OCI-LY1 (cell line): ENCODE measurements at regions not wholly inside any gene's neighbourhood (a gene's known extent, or its start where the extent isn't known, plus 50 kb on each side); places are given as distances from the start of the nearest gene placed in this dataset.

Experiments
- EZH2 ChIP-seq: fragments of 200-600 bp; sonication (generic), shearing (Covaris generic); IDR thresholded peaks from 2 replicates; pipeline ENCODE4 v1.8.0; 2017; ENCODE audit warnings: borderline replicate concordance, mixed run types, mild to moderate bottlenecking, antibody characterized with exemption, low read length, moderate library complexity, mixed read lengths
- TF ChIP-seq, protein P1 (sequence below): fragments of 200-600 bp; sonication (generic), shearing (Covaris generic); IDR thresholded peaks from 2 replicates; pipeline ENCODE4 v1.5.1; 2017; ENCODE audit warnings: mild to moderate bottlenecking, antibody characterized with exemption, low read length, moderate library complexity, mixed read lengths

DNA sequence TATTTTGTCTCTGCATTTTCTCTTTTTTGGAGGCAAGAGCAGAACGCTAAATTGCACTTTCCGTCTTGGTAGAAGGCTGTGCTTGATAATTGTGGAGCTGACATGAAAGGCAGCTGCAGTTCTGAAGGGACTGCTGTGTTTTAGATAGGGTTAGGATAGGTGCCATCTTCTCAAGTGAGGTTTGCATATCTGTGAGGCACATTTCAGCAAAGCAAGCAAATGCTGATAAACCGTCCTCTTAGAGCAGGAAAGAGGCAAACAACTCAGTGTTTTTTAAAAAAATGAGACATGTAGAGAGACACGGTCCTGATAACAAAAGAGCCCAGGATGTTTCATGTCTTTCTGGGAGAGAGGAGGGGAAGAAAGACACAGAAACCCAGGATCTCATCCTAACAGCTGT is 217.7 kb downstream of the SOCS6 start:
- TF ChIP-seq, protein P1, sequence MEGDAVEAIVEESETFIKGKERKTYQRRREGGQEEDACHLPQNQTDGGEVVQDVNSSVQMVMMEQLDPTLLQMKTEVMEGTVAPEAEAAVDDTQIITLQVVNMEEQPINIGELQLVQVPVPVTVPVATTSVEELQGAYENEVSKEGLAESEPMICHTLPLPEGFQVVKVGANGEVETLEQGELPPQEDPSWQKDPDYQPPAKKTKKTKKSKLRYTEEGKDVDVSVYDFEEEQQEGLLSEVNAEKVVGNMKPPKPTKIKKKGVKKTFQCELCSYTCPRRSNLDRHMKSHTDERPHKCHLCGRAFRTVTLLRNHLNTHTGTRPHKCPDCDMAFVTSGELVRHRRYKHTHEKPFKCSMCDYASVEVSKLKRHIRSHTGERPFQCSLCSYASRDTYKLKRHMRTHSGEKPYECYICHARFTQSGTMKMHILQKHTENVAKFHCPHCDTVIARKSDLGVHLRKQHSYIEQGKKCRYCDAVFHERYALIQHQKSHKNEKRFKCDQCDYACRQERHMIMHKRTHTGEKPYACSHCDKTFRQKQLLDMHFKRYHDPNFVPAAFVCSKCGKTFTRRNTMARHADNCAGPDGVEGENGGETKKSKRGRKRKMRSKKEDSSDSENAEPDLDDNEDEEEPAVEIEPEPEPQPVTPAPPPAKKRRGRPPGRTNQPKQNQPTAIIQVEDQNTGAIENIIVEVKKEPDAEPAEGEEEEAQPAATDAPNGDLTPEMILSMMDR, result no peak
- no peak for TF ChIP-seq EZH2
